ENCODE measurements at regions not wholly inside any gene's neighbourhood (a gene's known extent, or its start where the extent isn't known, plus 50 kb on each side); places are given as distances from the start of the nearest gene placed in this dataset.

GRCh38 chr2:172348555-172349288 is 78.7 kb upstream of the ITGA6 start:
- H3K36me3 ChIP-seq (ENCODE audit: control insufficient read depth in 2 of 4, insufficient read depth in 4 of 4, low read length in 3 of 4), result no peaks in the 10 kb centered on the region
- H4K91ac ChIP-seq (replicated peaks; ENCODE audit: insufficient read length, low read length), result no peak overlapping the region
- H2AK5ac ChIP-seq (ENCODE audit: low read depth, low read length), result no peak overlapping the region
- H4K8ac ChIP-seq (ENCODE audit: extremely low read depth, insufficient read depth, low read length), result no peak overlapping the region
- no peaks in the 10 kb centered on the region for H4K20me1 ChIP-seq (replicated peaks in 1 of 2; ENCODE audit: control insufficient read depth in 1 of 2, insufficient read depth in 2 of 2, low read length in 2 of 2)
- peaks cover 7 to 10% of the 10 kb centered on the region in 2 experiments for H3K9me3 ChIP-seq (ENCODE audit: insufficient read depth in 2 of 2, low read depth in 1 of 2, low read length in 1 of 2)
- H3K4me1 ChIP-seq (replicated peaks in 1 of 4; ENCODE audit: control insufficient read depth in 3 of 4, insufficient read depth in 4 of 4, low read length in 3 of 4), result no peaks in the 10 kb centered on the region
- H2BK5ac ChIP-seq (ENCODE audit: low read depth, low read length), result no peak overlapping the region
- no peak overlapping the region for H3K14ac ChIP-seq (ENCODE audit: insufficient read length)
- ChIA-PET CTCF (ENCODE audit: partially characterized antibody) (interaction anchor here (0.8 kb wide), 1 partner anchor 1692 kb away, joined by 3 read pairs; no protein-coding TSS in a partner anchor), POLR2A (ENCODE audit: partially characterized antibody) (no interaction called here)
- no peak overlapping the region for H2BK15ac ChIP-seq (ENCODE audit: low read length)
- no peak overlapping the region for H4K5ac ChIP-seq (ENCODE audit: insufficient read length, low read depth, low read length)
- H3K79me2 ChIP-seq (ENCODE audit: control insufficient read depth in 1 of 2, insufficient read depth in 2 of 2, low read length in 2 of 2), result no peaks in the 10 kb centered on the region
- no peak overlapping the region for H3K4me2 ChIP-seq (ENCODE audit: insufficient read depth in 1 of 2, low read depth in 2 of 2, low read length in 2 of 2)
- no peak for FAIRE-seq
- no peak for DNase-seq (ENCODE audit: low read depth in 1 of 2, low spot score in 2 of 2)
- no peaks in the 10 kb centered on the region for H3K79me1 ChIP-seq (ENCODE audit: low read depth, low read length)
- no peak overlapping the region for H2BK20ac ChIP-seq (ENCODE audit: low read length)
- TF ChIP-seq SIRT6 (IDR thresholded peaks at IDR 0.05; ENCODE audit: low read length) (no peak), TBP (IDR thresholded peaks at IDR 0.05; ENCODE audit: low read depth, low read length) (no peak), JUN (IDR thresholded peaks at IDR 0.05; ENCODE audit: low read depth, low read length) (no peak), CHD1 (IDR thresholded peaks at IDR 0.05; ENCODE audit: low read depth, low read length) (no peak), BACH1 (IDR thresholded peaks at IDR 0.05; ENCODE audit: low read length) (no peak), EZH2 (IDR thresholded peaks at IDR 0.05; ENCODE audit: low read depth, low read length, severe bottlenecking) (no peak), RAD21 (IDR thresholded peaks at IDR 0.05 in 1 of 2, conservative IDR thresholded peaks at IDR 0.05 in 1 of 2; ENCODE audit: low read depth in 2 of 2, low read length in 2 of 2) (no peak), SIN3A (conservative IDR thresholded peaks at IDR 0.05 in 1 of 2, IDR thresholded peaks at IDR 0.05 in 1 of 2; ENCODE audit: low read depth in 1 of 2, low read length in 2 of 2) (no peak)
- no peaks in the 10 kb centered on the region for H3K27me3 ChIP-seq (replicated peaks in 1 of 4; ENCODE audit: control insufficient read depth in 3 of 4, extremely low read depth in 1 of 4, insufficient read depth in 3 of 4, low read length in 3 of 4)
- H3K23me2 ChIP-seq (ENCODE audit: low read depth, low read length), result no peaks in the 10 kb centered on the region
- H2BK120ac ChIP-seq (replicated peaks; ENCODE audit: low read depth, low read length), result no peak overlapping the region
- H3K4me3 ChIP-seq (ENCODE audit: extremely low read depth in 1 of 4, insufficient read depth in 2 of 4, low read depth in 3 of 4, low read length in 4 of 4), result no peak overlapping the region
- no peak overlapping the region for H3K27ac ChIP-seq (ENCODE audit: low read depth, low read length)
- H3K18ac ChIP-seq (ENCODE audit: extremely low read depth, low read length), result no peak overlapping the region
- WGBS, 2 experiments (ENCODE audit: extremely low coverage in 1 of 2, insufficient coverage in 1 of 2, insufficient read length in 1 of 2, insufficient replicate concordance in 2 of 2, low coverage in 1 of 2, low lambda C conversion rate in 2 of 2, missing lambda C conversion rate in 1 of 2), result 86% methylated on average over 4 of the region's 4 CpGs; no CpG with 5 or more reads in 1 of the 2 experiments
- H3K56ac ChIP-seq (replicated peaks; ENCODE audit: insufficient read length, low read depth, low read length), result no peak overlapping the region
- no peak overlapping the region for H2BK12ac ChIP-seq (ENCODE audit: low read depth, low read length)
- no peak overlapping the region for H3K9ac ChIP-seq (replicated peaks in 1 of 4; ENCODE audit: extremely low read depth in 1 of 4, low read depth in 3 of 4, low read length in 3 of 4)
- no peak overlapping the region for H3K23ac ChIP-seq (ENCODE audit: insufficient read length)
- no peak overlapping the region for H3K4ac ChIP-seq (replicated peaks; ENCODE audit: insufficient read length, low read depth, low read length)
- no peak overlapping the region for H2AFZ ChIP-seq (ENCODE audit: low read length)
